SK-N-SH treated with all-trans-retinoic acid at 6 μM for 48 hours (cell line): ENCODE measurements at regions not wholly inside any gene's neighbourhood (a gene's known extent, or its start where the extent isn't known, plus 50 kb on each side); places are given as distances from the start of the nearest gene placed in this dataset.

ENCODE experiments used
- ATAC-seq: fragments of 200-7000 bp; cut with Tn5 transposase; 3 replicates; pipeline ENCODE4 v1.9.1; 2020; ENCODE audit warnings: mild to moderate bottlenecking, moderate library complexity
- ARNTL ChIP-seq: fragments of 450-650 bp; formaldehyde crosslinking; IDR thresholded peaks from 2 replicates; pipeline ENCODE4 v1.5.0; 2020; ENCODE audit warnings: low read depth, mild to moderate bottlenecking, moderate library complexity, borderline replicate concordance
- BACH2 ChIP-seq: fragments of 250-450 bp; sonication (Bioruptor Pico); IDR thresholded peaks from 2 replicates; pipeline ENCODE4 v1.9.0; 2021; ENCODE audit warnings: mild to moderate bottlenecking, borderline replicate concordance
- CREB5 ChIP-seq: fragments of 250-450 bp; sonication (Bioruptor Pico); IDR thresholded peaks from 2 replicates; pipeline ENCODE4 v1.5.1; 2020; ENCODE audit warnings: low read depth, mild to moderate bottlenecking, moderate library complexity
- CSDC2 ChIP-seq: fragments of 250-450 bp; sonication (Bioruptor Pico); IDR thresholded peaks from 2 replicates; pipeline ENCODE4 v1.5.0; 2020; ENCODE audit warnings: mild to moderate bottlenecking, moderate library complexity
- CSRNP3 ChIP-seq: fragments of 250-450 bp; sonication (Bioruptor Pico); IDR thresholded peaks from 2 replicates; pipeline ENCODE4 v1.5.1; 2021; ENCODE audit warnings: mild to moderate bottlenecking, moderate library complexity
- ESRRG ChIP-seq: fragments of 250-450 bp; sonication (Bioruptor Pico); IDR thresholded peaks from 2 replicates; pipeline ENCODE4 v1.6.1; 2021; ENCODE audit warnings: mild to moderate bottlenecking
- GLIS3 ChIP-seq: fragments of 250-450 bp; sonication (Bioruptor Pico); IDR thresholded peaks from 2 replicates; pipeline ENCODE4 v1.5.0; 2020; ENCODE audit warnings: mild to moderate bottlenecking, moderate library complexity
- ISL1 ChIP-seq: fragments of 250-450 bp; sonication (Bioruptor Pico); IDR thresholded peaks from 2 replicates; pipeline ENCODE4 v2.1.2; 2022; ENCODE audit warnings: mild to moderate bottlenecking, moderate library complexity
- OSR1 ChIP-seq: fragments of 250-450 bp; sonication (Bioruptor Pico); IDR thresholded peaks from 2 replicates; pipeline ENCODE4 v1.8.0; 2022; ENCODE audit warnings: moderate library complexity, mild to moderate bottlenecking, inconsistent platforms
- RARB ChIP-seq: fragments of 250-450 bp; sonication (Bioruptor Pico); IDR thresholded peaks from 2 replicates; pipeline ENCODE4 v1.8.0; 2021; ENCODE audit warnings: mild to moderate bottlenecking, moderate library complexity
- SNAI2 ChIP-seq: fragments of 250-450 bp; sonication (Bioruptor Pico); IDR thresholded peaks from 2 replicates; pipeline ENCODE4 v1.5.0; 2020; ENCODE audit warnings: mild to moderate bottlenecking, moderate library complexity
- TCF4 ChIP-seq: fragments of 250-450 bp; sonication (Bioruptor Pico); IDR thresholded peaks from 2 replicates; pipeline ENCODE4 v1.8.0; 2021; ENCODE audit warnings: mild to moderate bottlenecking, moderate library complexity, borderline replicate concordance
- TOX ChIP-seq: fragments of 250-450 bp; sonication (Bioruptor Pico); IDR thresholded peaks from 2 replicates; pipeline ENCODE4 v1.8.0; 2021; ENCODE audit warnings: mild to moderate bottlenecking, moderate library complexity, borderline replicate concordance
- ZC3H10 ChIP-seq: fragments of 250-450 bp; sonication (Bioruptor Pico); IDR thresholded peaks from 2 replicates; pipeline ENCODE4 v1.5.1; 2021; ENCODE audit warnings: mild to moderate bottlenecking, moderate library complexity
- ZFP3 ChIP-seq: fragments of 250-450 bp; sonication (Bioruptor Pico); IDR thresholded peaks from 2 replicates; pipeline ENCODE4 v1.5.0; 2020; ENCODE audit warnings: mild to moderate bottlenecking, moderate library complexity
- ZFP30 ChIP-seq: fragments of 450-650 bp; formaldehyde crosslinking; IDR thresholded peaks from 2 replicates; pipeline ENCODE4 v1.5.0; 2022; ENCODE audit warnings: mild to moderate bottlenecking, moderate library complexity
- ZNF565 ChIP-seq: fragments of 450-650 bp; formaldehyde crosslinking; conservative IDR thresholded peaks from 2 replicates; pipeline ENCODE4 v1.5.0; 2020; ENCODE audit warnings: low read depth, mild to moderate bottlenecking, moderate library complexity
- ZNF70 ChIP-seq: fragments of 450-650 bp; formaldehyde crosslinking; IDR thresholded peaks from 2 replicates; pipeline ENCODE4 v1.5.0; 2020; ENCODE audit warnings: mild to moderate bottlenecking, moderate library complexity
- TF ChIP-seq, protein P1 (sequence below): fragments of 250-450 bp; sonication (Bioruptor Pico); IDR thresholded peaks from 2 replicates; pipeline ENCODE4 v1.5.0; 2020; ENCODE audit warnings: mild to moderate bottlenecking, moderate library complexity
- TF ChIP-seq, protein P2 (sequence below): fragments of 250-450 bp; sonication (Bioruptor Pico); IDR thresholded peaks from 2 replicates; pipeline ENCODE4 v1.8.0; 2021; ENCODE audit warnings: low read depth, mild to moderate bottlenecking, moderate library complexity, borderline replicate concordance

DNA sequence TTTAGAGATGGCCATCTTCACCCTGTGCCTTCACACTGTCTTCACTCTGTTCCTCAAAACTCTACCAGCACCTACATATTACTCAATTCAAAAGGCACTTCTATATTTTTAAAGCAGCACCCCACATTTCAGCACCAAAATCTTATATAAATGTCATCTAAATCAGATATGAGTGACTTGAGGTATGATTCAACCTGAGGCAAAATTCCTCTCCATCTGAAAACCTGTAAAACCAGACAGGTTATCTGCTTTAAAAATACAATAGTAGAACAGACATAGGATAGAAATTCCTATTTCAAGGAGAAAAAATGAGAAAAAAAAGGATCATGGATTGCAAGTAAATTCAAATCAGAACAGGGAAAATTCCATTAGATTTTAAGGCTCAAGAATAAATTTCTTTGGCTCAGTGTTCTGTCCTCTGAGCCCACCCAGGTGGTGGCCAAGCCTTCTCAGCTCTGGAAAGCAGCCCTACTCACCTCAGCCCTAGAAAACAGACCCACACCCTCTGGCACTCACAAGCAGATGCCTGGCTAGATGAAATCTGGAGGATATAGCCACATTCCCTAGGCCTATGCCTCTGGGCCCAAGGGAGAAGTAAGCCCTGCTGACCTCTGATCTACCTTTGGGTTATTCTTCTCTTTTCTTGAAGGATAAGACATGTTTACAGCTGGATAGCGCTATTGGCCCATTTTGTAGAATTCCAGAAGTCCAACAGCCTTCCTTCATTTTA, 211.1 kb upstream of the XIST start:
- TF ChIP-seq ZFP3: no peak
- no peak for TF ChIP-seq ARNTL (CRISPR knock-in tag)
- TF ChIP-seq ZFP30 (CRISPR knock-in tag): no peak
- no peak for TF ChIP-seq ISL1 (CRISPR knock-in tag)
- TF ChIP-seq CSRNP3 (CRISPR knock-in tag): no peak
- no peak for TF ChIP-seq ZNF70
- TF ChIP-seq SNAI2: no peak
- no peak for TF ChIP-seq ZC3H10
- TF ChIP-seq OSR1 (CRISPR knock-in tag): no peak
- TF ChIP-seq BACH2 (CRISPR knock-in tag): no peak
- no peak for TF ChIP-seq ESRRG (CRISPR knock-in tag)
- no peak for TF ChIP-seq ZNF565
- TF ChIP-seq CREB5 (CRISPR knock-in tag): no peak
- TF ChIP-seq RARB (CRISPR knock-in tag): no peak
- TF ChIP-seq, protein P1, sequence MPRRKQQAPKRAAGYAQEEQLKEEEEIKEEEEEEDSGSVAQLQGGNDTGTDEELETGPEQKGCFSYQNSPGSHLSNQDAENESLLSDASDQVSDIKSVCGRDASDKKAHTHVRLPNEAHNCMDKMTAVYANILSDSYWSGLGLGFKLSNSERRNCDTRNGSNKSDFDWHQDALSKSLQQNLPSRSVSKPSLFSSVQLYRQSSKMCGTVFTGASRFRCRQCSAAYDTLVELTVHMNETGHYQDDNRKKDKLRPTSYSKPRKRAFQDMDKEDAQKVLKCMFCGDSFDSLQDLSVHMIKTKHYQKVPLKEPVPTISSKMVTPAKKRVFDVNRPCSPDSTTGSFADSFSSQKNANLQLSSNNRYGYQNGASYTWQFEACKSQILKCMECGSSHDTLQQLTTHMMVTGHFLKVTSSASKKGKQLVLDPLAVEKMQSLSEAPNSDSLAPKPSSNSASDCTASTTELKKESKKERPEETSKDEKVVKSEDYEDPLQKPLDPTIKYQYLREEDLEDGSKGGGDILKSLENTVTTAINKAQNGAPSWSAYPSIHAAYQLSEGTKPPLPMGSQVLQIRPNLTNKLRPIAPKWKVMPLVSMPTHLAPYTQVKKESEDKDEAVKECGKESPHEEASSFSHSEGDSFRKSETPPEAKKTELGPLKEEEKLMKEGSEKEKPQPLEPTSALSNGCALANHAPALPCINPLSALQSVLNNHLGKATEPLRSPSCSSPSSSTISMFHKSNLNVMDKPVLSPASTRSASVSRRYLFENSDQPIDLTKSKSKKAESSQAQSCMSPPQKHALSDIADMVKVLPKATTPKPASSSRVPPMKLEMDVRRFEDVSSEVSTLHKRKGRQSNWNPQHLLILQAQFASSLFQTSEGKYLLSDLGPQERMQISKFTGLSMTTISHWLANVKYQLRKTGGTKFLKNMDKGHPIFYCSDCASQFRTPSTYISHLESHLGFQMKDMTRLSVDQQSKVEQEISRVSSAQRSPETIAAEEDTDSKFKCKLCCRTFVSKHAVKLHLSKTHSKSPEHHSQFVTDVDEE: no peak
- no peak for TF ChIP-seq CSDC2 (CRISPR knock-in tag)
- ATAC-seq: no peak

- TF ChIP-seq CREB5 (CRISPR knock-in tag): no peak
- no peak for TF ChIP-seq ZFP30 (CRISPR knock-in tag)
- TF ChIP-seq ZNF565: no peak
- no peak for TF ChIP-seq ISL1 (CRISPR knock-in tag)
- TF ChIP-seq, protein P2, sequence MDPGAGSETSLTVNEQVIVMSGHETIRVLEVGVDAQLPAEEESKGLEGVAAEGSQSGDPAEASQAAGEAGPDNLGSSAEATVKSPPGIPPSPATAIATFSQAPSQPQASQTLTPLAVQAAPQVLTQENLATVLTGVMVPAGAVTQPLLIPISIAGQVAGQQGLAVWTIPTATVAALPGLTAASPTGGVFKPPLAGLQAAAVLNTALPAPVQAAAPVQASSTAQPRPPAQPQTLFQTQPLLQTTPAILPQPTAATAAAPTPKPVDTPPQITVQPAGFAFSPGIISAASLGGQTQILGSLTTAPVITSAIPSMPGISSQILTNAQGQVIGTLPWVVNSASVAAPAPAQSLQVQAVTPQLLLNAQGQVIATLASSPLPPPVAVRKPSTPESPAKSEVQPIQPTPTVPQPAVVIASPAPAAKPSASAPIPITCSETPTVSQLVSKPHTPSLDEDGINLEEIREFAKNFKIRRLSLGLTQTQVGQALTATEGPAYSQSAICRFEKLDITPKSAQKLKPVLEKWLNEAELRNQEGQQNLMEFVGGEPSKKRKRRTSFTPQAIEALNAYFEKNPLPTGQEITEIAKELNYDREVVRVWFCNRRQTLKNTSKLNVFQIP (CRISPR knock-in tag): no peak
- TF ChIP-seq ZC3H10: no peak
- TF ChIP-seq GLIS3: no peak
- no peak for TF ChIP-seq TOX (CRISPR knock-in tag)
- no peak for TF ChIP-seq ZNF70
- TF ChIP-seq ZFP3: no peak
- TF ChIP-seq, protein P1: no peak
- no peak for TF ChIP-seq TCF4 (CRISPR knock-in tag)
- no peak for TF ChIP-seq ESRRG (CRISPR knock-in tag)
- no peak for TF ChIP-seq ARNTL (CRISPR knock-in tag)
- no peak for TF ChIP-seq BACH2 (CRISPR knock-in tag)
- ATAC-seq: no peak
Measured at GRCh38 chrX:74061879-74062278, 209.4 kb upstream of the XIST start.
